Stimulated activated CD4-positive, alpha-beta T cell treated with anti-CD3 and anti-CD28 coated beads, Interleukin-1b, Interleukin-23, amount 100 ng/mL, for 48 hours (primary cell): ENCODE measurements at regions not wholly inside any gene's neighbourhood (a gene's known extent, or its start where the extent isn't known, plus 50 kb on each side); places are given as distances from the start of the nearest gene placed in this dataset.

ENCODE experiments used
- DNase-seq: peaks from one replicate; pipeline ENCODE4 v3.0.0-alpha.2; 2020

DNA sequence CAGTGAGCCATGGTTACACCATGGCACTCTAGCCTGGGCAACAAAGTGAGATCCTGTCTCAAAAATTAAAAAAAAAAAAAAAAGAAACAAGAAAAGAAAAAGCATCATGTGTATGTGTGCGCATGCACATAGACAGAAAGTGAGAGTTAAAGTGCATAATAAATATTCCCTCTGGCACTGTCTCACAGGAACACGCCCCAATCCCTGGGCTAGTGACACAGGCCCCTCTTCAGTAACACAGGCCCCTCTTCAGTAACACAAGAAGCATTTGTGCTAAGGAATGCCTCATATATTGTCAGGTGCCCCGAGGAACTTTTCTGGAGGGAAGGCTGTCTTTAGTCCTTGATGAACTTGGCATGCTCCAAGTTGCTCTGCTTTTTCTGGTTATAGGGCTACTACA is 57.5 kb downstream of the RPL27A start:
- no peak for DNase-seq

DNA sequence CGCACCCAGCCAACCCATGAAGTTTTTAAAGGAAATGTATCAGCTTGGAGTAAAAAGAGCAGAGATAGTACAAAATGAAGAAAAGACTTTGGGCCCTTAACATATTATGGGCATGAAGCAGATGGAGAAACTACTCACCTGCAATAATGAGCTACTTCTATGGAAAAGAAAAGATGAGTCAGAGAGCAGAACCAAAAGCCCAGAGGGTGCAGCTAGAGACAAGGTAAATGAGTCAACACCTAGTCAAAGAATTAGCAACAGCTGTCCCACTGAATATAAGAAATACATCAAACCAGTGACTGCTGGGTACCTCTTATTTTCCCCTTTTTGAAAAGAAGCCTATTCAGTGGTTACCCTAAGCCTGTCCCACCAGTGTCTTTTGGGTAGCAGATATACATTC is 61.8 kb downstream of the RPL27A start:
- DNase-seq, result no peak

DNA sequence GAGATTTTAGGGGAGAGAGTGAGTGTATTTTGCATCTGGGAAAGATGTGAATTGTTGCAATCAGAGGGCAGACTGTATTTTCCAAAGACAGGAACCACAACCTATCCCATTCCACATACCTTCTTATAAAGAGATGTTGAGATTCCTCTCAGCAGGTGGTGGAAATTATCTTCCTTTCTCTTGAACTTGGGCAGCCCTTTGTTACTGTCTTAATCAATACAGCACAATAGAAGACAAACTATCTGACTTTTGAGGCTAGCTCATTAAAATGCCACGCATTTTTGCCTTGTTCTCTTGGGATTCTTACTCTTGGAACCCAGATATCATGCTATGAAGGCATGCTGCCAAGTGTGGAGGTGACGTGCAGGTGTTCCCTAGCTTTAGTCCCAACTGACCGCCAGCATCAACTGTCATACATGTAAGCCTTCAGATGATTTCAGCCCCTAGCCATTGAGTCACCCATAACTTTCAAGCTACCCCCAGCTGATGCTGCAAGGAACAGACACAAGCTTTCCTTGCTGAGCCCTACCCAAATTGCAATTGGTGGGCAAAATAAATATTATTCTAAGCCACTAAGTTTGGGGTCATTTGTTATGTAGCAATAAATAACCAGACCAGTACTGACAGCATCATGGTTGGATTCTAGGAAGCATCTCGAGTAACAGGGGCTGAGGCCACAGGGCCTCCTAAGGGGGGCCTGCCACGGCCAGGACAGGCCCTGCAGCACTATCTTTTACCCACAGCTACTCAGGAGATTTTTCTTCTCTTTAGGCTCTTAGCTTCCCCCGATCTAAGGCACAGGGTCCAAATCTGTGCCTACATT is 63.0 kb downstream of the RPL27A start:
- DNase-seq, result no peak

DNA sequence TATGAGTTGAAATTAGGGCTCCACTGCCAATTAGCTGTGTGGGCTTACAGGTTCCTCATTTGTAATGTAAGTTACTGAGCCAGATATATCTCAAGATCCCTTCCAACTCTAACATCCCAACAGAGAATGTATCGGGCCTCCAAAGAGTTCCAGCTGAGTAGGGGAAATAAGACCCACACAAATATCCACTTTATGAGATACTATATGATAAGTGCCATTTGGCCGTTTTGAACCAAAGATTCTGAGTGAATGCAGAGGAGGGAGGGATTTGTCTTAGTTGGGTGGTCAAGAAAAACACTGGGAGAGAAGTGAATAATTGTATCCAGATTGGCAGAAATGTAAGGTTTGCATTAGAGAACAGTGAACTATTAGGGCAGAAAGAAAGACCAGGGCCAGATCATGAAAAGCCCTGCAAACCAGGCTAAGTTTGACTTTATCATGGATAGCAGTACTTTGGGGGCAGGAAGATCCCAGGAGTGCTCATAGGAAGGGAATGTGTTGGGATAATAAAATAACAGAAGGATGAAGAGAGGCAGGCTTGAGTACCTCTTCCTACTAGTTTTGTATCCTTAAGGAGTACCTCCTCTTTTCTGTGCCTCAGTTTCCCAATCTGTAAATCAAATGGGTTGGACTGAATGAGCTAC is 63.9 kb downstream of the RPL27A start:
- DNase-seq, result no peak

DNA sequence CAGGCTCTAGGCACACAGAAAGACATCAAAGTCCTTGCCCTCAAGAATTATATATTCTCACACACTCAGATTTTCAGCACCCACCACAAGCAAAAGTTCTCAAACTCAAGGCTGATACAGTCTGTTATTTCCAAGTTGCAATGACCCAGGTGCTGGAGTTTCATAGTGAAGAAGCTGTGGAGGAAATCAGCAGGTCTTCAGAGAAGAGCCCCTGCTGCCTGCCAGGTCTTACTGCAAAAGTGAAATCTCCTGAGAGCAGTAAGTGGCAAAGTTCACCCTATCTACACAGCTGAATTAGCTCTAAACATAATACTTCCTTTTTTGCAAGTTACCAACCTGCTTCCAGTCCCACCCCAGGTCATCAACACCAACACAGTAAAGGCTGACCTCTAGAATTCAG is 64.6 kb downstream of the RPL27A start:
- DNase-seq, result no peak

DNA sequence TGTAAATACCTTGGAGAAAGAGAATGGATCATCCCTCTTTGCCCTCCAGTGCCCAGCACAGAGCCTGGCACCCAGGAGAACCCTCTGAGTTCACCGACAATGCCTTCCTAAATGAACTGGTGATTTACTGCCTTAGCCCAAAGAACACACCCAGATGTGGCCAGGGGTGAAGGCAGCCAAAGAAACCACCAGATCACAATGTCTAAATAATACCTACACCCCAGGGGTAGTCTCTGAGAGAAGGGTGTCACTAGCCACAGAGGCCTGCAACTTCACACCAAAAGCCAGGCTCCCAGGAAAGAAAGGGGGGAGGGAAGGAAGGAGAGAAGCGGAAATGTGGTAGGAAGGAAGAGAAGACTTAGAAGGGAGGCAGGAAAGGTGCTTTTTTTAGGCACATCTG is 65.7 kb downstream of the RPL27A start:
- DNase-seq, result no peak

DNA sequence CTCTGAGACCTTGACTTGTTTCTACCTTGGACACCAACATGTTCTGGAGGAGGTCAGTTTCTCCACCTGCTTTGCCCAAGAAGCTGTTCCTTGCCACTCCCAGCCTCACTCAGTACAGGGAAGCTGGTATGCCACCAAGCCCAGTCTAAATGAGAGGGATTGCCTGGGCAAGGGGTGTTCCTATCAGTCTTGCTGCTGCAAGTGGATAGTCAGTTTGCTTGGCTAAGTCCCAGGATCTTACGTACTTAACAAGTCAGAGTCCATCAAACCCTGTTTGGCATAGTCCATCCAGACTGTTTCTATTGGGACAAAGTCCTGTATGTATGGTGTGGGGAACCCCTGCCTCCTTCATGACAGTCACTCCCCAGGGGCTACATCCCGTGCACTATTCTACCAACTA is 66.6 kb downstream of the RPL27A start:
- no peak for DNase-seq

DNA sequence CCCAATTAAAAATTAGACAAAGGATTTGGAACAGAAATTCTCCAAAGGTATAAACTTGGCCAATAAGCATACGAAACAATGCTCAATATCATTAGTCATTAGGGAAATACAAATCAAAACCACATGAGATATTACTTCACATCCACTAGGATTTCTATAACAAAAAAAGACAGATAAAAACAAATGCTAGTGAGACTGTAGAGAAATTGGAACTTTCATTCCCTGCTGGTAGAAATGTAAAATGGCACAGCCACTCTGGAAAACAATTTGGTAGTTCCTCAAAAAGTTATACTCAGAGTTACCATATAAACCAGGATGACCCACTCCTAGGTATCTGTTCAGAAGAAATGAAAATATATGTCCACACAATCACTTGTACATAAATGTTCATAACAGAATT is 71.6 kb downstream of the RPL27A start:
- DNase-seq, result no peak

DNA sequence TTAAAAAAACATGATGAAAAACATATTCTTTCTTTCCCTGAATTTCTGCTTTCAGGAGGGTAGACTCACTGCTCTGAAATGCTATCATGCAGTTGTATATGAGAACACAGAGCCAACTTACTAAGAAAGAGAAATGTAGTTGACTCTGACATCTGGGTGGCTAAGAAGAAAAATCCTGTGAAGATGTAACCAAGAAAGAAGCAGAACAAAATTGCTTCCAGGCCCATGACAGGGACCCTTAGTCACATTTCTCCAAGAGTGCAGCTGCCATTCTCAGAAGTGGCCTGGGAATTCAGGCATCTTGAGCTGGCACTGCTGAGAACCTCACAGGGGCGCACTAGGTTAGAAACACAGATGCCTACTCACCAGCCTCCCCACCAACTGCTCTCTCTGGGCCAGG is 73.6 kb downstream of the RPL27A start:
- DNase-seq, result no peak

DNA sequence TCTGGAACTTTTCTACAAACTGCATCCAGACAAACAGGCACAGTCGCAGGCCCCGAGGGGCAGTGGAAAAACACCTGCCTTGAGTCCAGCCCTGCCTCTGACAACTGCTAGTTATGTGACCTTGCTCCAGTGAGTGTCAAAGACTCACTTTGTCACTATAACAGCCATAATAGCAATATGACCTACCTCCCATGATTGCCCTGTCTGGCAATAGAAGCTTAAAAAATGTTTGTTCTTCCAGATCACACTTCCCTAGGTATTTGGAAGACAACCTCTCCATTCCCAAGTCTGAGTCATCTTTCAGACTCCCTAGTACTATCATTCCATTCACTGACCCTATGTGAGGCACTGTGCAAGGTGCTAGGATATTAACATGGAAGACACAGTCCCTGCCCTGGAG is 74.5 kb downstream of the RPL27A start:
- no peak for DNase-seq

DNA sequence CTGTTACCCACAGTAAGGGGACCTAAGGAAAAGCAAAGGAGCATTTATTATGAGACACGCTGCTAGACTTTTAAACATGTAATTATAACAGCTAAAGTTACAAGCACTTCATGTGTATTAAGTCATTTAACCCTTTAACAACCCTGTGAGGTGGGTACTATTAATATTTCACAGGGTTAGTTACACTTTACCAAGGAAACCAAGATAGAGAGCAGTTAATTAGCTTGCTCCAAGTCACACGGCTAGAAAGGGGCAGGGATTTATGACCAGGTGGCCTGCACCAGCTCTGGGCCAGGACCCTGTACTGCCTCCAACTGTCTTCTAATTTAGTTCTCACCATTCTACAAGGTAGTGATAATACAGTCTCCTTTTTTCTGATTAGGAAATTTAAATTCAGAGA is 74.9 kb downstream of the RPL27A start:
- DNase-seq, result no peak

DNA sequence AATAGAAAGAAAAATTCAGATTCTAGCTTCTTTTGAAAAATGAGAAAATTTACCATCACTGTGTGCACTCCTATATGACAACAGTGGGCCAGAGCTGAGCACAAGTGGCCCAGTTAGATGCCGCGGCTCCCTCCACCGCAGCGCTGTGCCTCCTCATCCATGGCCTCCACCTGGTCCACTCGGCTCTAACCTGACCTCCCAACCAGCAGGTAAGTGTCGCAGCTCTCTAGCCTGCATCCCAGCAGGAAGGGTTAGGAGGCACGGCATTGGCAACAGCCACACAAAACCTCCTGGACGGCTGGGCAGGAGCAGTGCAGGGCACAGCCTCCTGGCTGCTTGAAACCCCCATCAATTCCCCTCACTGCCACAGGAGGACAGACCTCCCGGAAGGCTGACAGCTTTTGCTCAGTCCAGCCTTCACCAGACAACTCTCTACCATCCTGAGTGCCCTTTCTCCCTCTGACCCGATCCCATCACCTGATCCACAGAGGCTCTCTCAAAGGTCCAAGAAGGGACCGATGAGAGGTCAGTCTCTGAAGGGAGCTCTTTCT is 76.1 kb downstream of the RPL27A start:
- DNase-seq, result no peak

DNA sequence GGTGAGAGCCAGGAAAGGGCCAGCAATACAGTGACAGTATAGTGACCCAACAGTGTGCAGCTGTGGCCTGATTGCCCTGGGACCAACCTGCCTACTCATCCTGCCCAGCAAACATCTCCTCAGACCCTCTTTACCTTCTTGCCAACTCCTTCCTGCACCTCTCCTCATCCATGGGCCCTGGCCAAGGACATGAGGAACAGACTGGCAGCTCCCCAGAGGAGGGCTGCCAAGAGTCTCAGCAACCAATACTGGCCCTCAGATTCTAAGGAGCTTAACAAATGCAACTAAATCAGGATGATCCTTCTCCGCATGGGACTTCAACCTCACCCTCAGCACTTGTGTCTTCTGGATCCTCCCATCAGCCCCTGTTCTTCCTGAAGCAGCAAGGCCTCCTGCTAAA is 77.0 kb downstream of the RPL27A start:
- no peak for DNase-seq

DNA sequence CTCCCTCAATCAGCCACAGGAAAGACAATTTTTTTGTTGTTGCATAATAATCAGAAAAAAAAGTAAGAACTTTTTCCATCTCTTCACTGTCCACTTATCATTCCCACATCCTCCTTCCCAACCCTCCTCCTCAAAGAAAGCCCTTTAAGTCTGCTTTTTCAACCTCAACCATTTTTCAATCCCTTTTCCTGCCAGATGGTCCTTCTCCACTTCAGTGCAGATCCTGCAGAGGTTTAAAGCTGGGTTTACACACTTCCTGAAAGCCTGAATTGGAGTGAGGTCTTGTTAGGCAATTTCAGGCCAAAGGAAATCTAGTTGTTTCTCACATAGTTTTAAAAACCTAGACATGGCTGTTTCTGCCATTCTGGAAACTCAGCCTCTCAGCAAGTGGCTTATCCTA is 78.3 kb downstream of the RPL27A start:
- no peak for DNase-seq

DNA sequence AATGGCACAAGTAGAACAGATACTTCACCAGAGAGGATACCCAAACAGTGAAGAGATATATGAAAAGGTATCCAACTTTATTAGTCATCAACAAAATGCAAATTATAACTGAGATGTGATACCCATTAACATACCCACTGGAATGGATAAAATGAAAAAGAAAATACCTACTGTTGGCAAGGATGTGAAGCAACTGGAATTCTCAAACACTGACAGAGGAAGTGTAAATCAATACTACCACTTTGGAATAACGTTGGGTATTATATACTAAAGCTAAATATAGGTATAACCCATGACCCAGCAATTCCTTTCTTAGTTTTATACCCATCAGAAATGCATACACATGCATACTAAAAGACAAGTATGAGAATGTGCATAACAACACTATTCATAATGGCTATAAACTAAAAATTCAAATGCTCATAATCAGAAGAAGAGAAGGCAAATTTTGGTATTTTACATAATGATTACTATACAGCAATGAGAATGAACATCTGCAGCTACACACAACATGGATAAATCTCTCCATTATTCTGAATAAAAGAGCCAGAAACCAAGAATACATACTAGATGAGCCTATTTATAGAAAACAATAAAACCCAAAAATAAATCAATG is 80.6 kb downstream of the RPL27A start:
- DNase-seq, result no peak

DNA sequence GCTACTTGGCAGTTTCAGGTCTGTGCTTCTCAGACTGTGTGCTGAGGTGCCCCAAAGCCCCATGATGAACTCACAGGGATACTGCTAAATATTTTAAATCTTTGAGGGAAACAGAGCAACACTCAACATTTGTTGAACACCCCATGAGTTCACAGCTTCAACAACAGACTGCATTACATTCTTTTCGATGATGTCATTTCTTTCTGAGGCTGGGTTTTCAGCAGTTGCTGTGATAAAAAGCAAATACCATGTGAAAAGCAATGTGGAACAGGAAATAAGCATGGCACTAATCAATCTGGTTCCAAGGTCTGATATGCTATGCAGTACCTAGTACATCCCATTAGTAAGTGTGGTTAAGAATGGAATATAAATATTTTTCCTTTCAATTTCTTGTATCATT is 82.7 kb downstream of the RPL27A start:
- no peak for DNase-seq

DNA sequence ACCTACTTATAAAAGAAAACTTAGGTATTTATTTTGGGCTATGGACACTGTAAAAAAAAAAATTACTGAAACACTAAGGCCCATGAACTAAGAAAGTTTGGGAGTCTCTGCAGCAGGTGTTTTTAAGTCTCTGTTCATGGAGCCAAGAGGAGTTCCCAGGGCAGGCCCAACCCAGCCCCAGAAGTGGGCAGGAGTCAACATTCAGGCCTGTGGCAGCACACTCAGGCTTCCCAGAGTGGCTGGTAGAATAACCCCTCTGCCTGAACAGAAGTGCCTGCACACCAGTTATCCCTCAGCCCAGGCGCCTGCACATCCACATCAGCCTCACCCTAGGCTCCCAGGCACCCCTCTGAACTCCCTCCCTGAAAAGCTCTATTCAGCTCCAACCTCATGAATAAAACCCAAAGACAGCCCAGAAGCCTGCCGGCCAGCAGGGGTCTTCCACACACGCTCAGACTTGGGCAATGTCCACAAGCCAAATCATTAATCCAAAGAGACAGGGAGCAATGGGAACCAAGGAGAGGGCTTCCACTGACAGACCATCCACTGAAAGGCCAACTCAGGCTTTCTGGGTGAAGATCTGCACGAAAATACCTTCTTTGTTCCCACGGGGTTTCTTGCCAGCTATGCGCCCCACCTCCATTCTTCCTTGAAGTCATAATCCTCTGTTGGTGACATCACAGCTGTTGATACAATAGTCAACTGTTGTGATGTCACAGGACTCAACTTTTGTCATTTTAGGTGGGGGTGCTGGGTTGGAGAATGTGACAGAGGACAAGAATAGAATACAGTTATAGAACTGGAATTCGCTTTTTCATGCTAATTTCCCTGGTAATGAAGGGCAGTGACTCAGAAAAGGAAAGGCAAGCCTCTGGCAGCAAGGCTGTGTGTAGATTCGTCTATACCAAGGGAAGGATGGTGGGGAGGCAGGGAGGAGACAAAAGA is 83.7 kb downstream of the RPL27A start:
- DNase-seq, result no peak

DNA sequence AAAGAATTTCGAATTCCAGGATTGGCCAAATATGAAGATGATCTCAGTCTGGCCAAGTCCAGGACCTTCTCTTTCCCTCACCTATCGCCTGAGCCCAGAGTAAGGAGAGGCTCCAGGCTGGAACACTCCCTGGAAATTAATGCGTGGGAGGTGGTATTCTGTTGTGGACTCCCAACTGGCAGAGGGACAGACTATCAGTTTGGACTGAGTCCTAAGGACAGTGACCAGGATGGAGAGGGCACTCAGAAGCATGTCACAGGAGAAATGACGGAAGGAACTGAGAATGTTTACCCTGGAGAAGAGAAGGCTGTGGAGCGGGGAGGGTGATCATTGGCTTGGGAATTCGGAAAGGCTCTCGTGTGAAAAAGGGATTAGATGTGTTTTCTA is 84.4 kb downstream of the RPL27A start:
- DNase-seq, result no peak

DNA sequence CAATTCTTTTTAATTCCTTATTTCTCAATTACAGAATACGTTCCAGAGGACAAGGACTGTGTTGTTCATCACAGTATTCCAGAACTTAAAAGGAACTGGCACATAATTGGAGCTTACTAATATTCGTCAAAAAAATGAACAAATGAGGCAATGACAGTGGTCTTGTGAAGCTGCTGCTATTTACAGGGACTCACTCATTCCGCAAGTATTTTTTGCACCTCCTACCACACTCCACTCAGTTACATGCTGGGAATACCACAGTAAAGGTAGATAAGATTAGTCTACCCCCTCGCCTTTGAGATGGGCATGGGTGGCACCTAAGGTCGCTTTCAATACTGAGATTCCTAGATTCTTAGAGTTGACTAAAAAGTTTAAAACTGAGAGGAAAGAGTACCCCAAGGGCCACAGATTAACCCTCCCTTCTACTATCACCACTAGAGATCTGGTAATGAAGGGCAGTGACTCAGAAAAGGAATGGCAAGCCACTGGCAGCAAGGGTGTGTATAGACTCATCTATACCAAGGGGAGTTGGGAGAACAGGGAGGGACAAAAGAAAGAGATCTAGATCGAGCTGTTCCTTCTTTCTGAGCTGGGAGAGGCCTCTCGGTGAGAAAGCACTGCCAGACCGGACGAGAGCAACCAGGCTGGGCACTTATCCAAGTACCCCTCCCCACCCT is 85.0 kb downstream of the RPL27A start:
- DNase-seq, result no peak

DNA sequence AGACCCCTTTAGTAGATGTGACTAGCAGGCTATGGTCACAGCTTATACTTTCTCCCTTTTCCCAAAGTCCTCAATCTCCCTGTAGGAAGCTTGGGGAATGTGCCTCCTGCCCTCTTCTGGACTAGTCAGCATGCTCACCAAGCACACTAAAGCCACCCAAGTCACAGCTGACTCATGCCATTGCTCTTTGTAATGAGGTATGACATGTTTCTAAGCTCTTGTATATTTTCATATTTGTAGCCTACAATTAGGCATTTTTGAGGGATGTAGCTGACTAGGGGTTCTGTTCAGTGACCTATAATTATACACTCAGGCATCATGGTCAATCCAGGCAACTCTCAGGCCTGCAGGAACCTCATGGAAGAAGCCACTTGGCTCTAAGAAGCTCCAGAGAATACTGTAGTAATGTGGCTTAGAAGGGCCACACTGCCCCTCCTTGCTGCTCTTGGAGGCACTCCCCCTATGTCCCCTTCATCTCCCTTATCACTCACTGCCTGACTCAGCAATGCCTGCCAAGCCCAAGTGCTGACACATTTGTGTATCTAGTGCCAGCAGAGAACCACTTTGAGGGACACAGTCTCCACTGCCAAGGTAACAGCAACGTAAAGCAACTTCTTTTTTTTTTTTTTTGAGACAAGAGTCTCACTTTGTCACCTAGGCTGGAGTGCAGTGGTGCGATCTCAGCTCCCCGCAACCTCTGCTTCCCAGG is 86.2 kb downstream of the RPL27A start:
- no peak for DNase-seq
